Keratinocyte (primary cell): ENCODE measurements at regions not wholly inside any gene's neighbourhood (a gene's known extent, or its start where the extent isn't known, plus 50 kb on each side); places are given as distances from the start of the nearest gene placed in this dataset.

Source experiments
- EZH2 ChIP-seq: IDR thresholded peaks from one replicate; pipeline ENCODE4 v1.6.1; 2012; ENCODE audit warnings: inconsistent platforms, mild to moderate bottlenecking, low read length, moderate library complexity
- TF ChIP-seq, protein P1 (sequence below), 3 experiments: IDR thresholded peaks in 1 of 3; conservative IDR thresholded peaks in 1 of 3; optimal IDR thresholded peaks in 1 of 3; 2 replicates in 2 of 3; 3 replicates in 1 of 3; pipeline versions ENCODE3 to v1.5.1; 2011; ENCODE audit warnings: low read length in 3 of 3, mild to moderate bottlenecking in 3 of 3, moderate library complexity in 2 of 3, control low read depth in 1 of 3, inconsistent platforms in 1 of 3; ENCODE audit not compliant: insufficient read depth in 2 of 3; ENCODE audit errors: extremely low read depth in 1 of 3

DNA sequence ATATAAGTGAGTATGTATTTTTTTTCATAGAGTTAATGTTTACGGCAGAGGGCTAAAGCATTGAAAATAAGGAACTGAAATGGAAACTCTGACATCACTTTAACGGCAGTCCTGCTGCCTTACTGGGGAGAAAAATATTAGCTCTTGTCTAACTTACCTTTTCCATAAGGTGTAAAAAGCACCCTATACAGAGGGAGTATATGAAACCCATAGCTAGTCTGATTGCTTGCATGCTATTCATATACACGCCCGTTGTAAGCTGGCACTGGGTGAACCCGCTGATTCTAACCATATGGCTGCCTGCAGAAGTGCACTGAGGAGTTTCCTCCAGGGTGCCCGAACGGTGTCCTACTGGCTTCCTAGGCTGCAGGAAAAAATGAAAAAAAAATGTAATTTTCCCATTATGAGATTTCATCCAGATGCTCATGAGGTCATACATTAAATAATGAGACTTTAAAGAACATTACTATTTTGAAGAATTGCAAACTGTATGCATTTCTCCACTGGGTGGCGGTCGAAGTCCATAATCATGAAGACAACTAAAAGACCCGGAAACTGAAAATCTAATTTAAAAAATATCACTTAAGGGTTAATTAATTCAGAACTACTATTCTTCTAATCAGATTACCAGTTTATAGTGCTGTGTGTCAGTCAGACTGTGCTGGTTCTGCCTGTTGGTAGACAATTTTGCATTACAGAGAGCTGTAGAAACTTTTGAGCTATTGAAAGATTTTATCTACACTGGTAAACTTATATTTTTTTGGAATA lies 144.7 kb downstream of the ALX1 start:
- TF ChIP-seq, protein P1, sequence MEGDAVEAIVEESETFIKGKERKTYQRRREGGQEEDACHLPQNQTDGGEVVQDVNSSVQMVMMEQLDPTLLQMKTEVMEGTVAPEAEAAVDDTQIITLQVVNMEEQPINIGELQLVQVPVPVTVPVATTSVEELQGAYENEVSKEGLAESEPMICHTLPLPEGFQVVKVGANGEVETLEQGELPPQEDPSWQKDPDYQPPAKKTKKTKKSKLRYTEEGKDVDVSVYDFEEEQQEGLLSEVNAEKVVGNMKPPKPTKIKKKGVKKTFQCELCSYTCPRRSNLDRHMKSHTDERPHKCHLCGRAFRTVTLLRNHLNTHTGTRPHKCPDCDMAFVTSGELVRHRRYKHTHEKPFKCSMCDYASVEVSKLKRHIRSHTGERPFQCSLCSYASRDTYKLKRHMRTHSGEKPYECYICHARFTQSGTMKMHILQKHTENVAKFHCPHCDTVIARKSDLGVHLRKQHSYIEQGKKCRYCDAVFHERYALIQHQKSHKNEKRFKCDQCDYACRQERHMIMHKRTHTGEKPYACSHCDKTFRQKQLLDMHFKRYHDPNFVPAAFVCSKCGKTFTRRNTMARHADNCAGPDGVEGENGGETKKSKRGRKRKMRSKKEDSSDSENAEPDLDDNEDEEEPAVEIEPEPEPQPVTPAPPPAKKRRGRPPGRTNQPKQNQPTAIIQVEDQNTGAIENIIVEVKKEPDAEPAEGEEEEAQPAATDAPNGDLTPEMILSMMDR (optimal IDR thresholded peaks at IDR 0.05 in 1 of 3, IDR thresholded peaks at IDR 0.05 in 1 of 3, conservative IDR thresholded peaks at IDR 0.05 in 1 of 3; ENCODE audit: extremely low read depth in 1 of 3, insufficient read depth in 2 of 3, low read length in 3 of 3): peak in 1 of 3 experiments; percentile 25
- no peak for TF ChIP-seq EZH2
